K562 (cell line): ENCODE measurements at regions not wholly inside any gene's neighbourhood (a gene's known extent, or its start where the extent isn't known, plus 50 kb on each side); places are given as distances from the start of the nearest gene placed in this dataset.
"Not testable (repeated sequence)": the region's sequence is repeated elsewhere in the genome, so short reads cannot be mapped to it uniquely, and the experiment has no call there.

Experiments
- ATAC-seq: fragments of 200-7000 bp; cut with Tn5 transposase; 3 replicates; pipeline ENCODE4 v1.9.1; 2020; ENCODE audit warnings: moderate library complexity
- BruUV-seq: library from RNA; stranded (reverse); fragments of 400-500 nt; replicated peaks from 2 replicates; lab custom pipeline; 2021; lab: Mats Ljungman, UMichigan
- CTCF ChIA-PET: fragments of 300-600 bp; formaldehyde crosslinking; extraction: SDS; loops from one replicate; lab custom pipeline; 2021; ENCODE audit warnings: low intra/inter-chr PET ratio; lab: Yijun Ruan, JAX
- POLR2A ChIA-PET: fragments of 300-600, 350-650 bp; sonication (Branson Sonifier 250); formaldehyde crosslinking; extraction: SDS; loops from one replicate; lab custom pipeline; 2021; ENCODE audit warnings: antibody characterized with exemption, inconsistent platforms; lab: Yijun Ruan, JAX
- DNase-seq, 4 experiments: peaks; one replicate each; pipeline versions ENCODE4 v3.0.0 to v3.0.0-alpha.2; 2011 to 2018; ENCODE audit warnings: low spot score in 3 of 4, mixed read lengths in 3 of 4; ENCODE audit errors: extremely low read depth in 1 of 4
- FAIRE-seq: peaks from 2 replicates; lab custom pipeline; 2011; peaks lifted over from hg19 to GRCh38; lab: Jason Lieb, UNC
- H2AFZ ChIP-seq: 2 replicates; pipeline ENCODE4 v1.6.0; 2011; ENCODE audit warnings: low read depth, low read length, control low read depth, inconsistent platforms
- H3K27ac ChIP-seq: fragments of 200-600 bp; 3 replicates; pipeline ENCODE4 v1.8.0; 2011; ENCODE audit warnings: low read depth, mild to moderate bottlenecking, control low read depth, inconsistent platforms, low read length, moderate library complexity, mixed read lengths; ENCODE audit errors: extremely low read depth
- H3K27me3 ChIP-seq, 2 experiments: fragments of 300-600 bp in 1 of 2; 2 replicates in 1 of 2; 3 replicates in 1 of 2; pipeline versions ENCODE4 v1.6.0 to v1.8.0; 2011; ENCODE audit warnings: inconsistent platforms in 2 of 2, low read length in 2 of 2, mild to moderate bottlenecking in 1 of 2, mixed read lengths in 1 of 2, moderate library complexity in 1 of 2; ENCODE audit not compliant: control insufficient read depth in 2 of 2, insufficient read depth in 2 of 2
- H3K36me3 ChIP-seq: fragments of 300-600 bp; 3 replicates; pipeline ENCODE4 v1.8.0; 2011; ENCODE audit warnings: mild to moderate bottlenecking, low read length, inconsistent platforms; ENCODE audit not compliant: control insufficient read depth, insufficient read depth
- H3K4me1 ChIP-seq, 2 experiments: fragments of 200-600 bp in 1 of 2; replicated peaks in 1 of 2; 2 replicates in 1 of 2; 3 replicates in 1 of 2; pipeline versions ENCODE4 v1.5.1 to v1.8.0; 2011; ENCODE audit warnings: inconsistent platforms in 2 of 2, low read length in 2 of 2, mild to moderate bottlenecking in 1 of 2, mixed read lengths in 1 of 2, moderate library complexity in 1 of 2; ENCODE audit not compliant: control insufficient read depth in 2 of 2, insufficient read depth in 2 of 2
- H3K4me2 ChIP-seq: 2 replicates; pipeline ENCODE4 v1.6.1; 2011; ENCODE audit warnings: low read length, control low read depth, inconsistent platforms, mixed read lengths; ENCODE audit not compliant: insufficient read depth
- H3K4me3 ChIP-seq: fragments of 200-600 bp; sonication (generic), shearing (Covaris generic); 2 replicates; pipeline ENCODE4 v1.5.1; 2016; ENCODE audit warnings: control low read depth, inconsistent platforms
- H3K79me2 ChIP-seq: fragments of 200-600 bp; 3 replicates; pipeline ENCODE4 v1.8.0; 2011; ENCODE audit warnings: low read length, inconsistent platforms; ENCODE audit not compliant: control insufficient read depth, insufficient read depth
- H3K9ac ChIP-seq, 2 experiments: 2 replicates each; pipeline versions ENCODE4 v1.6.0 to v1.6.1; 2011; ENCODE audit warnings: low read depth in 2 of 2, low read length in 2 of 2, control low read depth in 1 of 2, inconsistent platforms in 1 of 2, mild to moderate bottlenecking in 1 of 2, mixed read lengths in 1 of 2; ENCODE audit not compliant: insufficient read depth in 1 of 2
- H3K9me1 ChIP-seq: one replicate; pipeline ENCODE4 v1.6.0; 2011; ENCODE audit warnings: inconsistent platforms, mild to moderate bottlenecking, low read length, moderate library complexity; ENCODE audit not compliant: control insufficient read depth, insufficient read depth
- H3K9me3 ChIP-seq: replicated peaks from 2 replicates; pipeline ENCODE4 v1.5.1; 2011; ENCODE audit warnings: low read depth, low read length, inconsistent platforms; ENCODE audit not compliant: control insufficient read depth, insufficient read depth
- H4K20me1 ChIP-seq: replicated peaks from 2 replicates; pipeline ENCODE4 v1.6.1; 2011; ENCODE audit warnings: low read length, inconsistent platforms, mixed read lengths; ENCODE audit not compliant: control insufficient read depth, insufficient read depth
- CXXC5 ChIP-seq: fragments of 250-450 bp; sonication (Bioruptor Pico); IDR thresholded peaks from 2 replicates; pipeline ENCODE4 v1.8.0; 2022; ENCODE audit warnings: inconsistent platforms, mild to moderate bottlenecking, moderate library complexity
- E2F6 ChIP-seq, 2 experiments: IDR thresholded peaks; 2 replicates each; pipeline ENCODE4 v1.6.1; 2011; ENCODE audit warnings: borderline replicate concordance in 1 of 2, control low read depth in 1 of 2, low read depth in 1 of 2, low read length in 1 of 2, mild to moderate bottlenecking in 1 of 2, mixed read lengths in 1 of 2, moderate library complexity in 1 of 2; ENCODE audit not compliant: insufficient read depth in 1 of 2, insufficient read length in 1 of 2, poor library complexity in 1 of 2, severe bottlenecking in 1 of 2; ENCODE audit errors: extremely low read depth in 1 of 2
- EP300 ChIP-seq: IDR thresholded peaks from 2 replicates; pipeline ENCODE4 v1.6.1; 2012; ENCODE audit warnings: low read length, improper control_type of control experiment
- HNRNPLL ChIP-seq: fragments of 200-400 bp; formaldehyde crosslinking; IDR thresholded peaks from 2 replicates; pipeline ENCODE4 v1.6.1; 2017; ENCODE audit warnings: low read length, low read depth, mild to moderate bottlenecking; ENCODE audit not compliant: poor library complexity, severe bottlenecking
- KLF16 ChIP-seq: IDR thresholded peaks from 2 replicates; pipeline ENCODE4 v1.6.1; 2016; ENCODE audit warnings: antibody characterized with exemption
- L3MBTL2 ChIP-seq: fragments of 450-650 bp; IDR thresholded peaks from 2 replicates; pipeline ENCODE4 v1.6.1; 2016; ENCODE audit warnings: mild to moderate bottlenecking, moderate library complexity
- NRF1 ChIP-seq, 2 experiments: fragments of 450-650 bp; IDR thresholded peaks in 1 of 2; conservative IDR thresholded peaks in 1 of 2; 2 replicates each; pipeline ENCODE4 v1.6.1; 2014; ENCODE audit warnings: mild to moderate bottlenecking in 2 of 2
- POLR2G ChIP-seq: fragments of 200-400 bp; formaldehyde crosslinking; IDR thresholded peaks from 2 replicates; pipeline ENCODE4 v1.6.1; 2017; ENCODE audit warnings: low read depth, mild to moderate bottlenecking, antibody characterized with exemption, low read length, moderate library complexity
- RBBP5 ChIP-seq: fragments of 200-600 bp; sonication (generic); IDR thresholded peaks from 2 replicates; pipeline ENCODE4 v1.6.1; 2012; ENCODE audit warnings: borderline replicate concordance, mild to moderate bottlenecking, low read length, control low read depth, inconsistent platforms; ENCODE audit not compliant: insufficient read depth, poor library complexity, severe bottlenecking
- RBFOX2 ChIP-seq: fragments of 200-400 bp; formaldehyde crosslinking; IDR thresholded peaks from 2 replicates; pipeline ENCODE4 v1.6.1; 2017; ENCODE audit warnings: low read depth, mild to moderate bottlenecking, low read length, moderate library complexity
- RCOR1 ChIP-seq, 2 experiments: IDR thresholded peaks; 2 replicates each; pipeline ENCODE4 v1.6.1; 2012; ENCODE audit warnings: low read depth in 2 of 2, low read length in 2 of 2, borderline replicate concordance in 1 of 2, improper control_type of control experiment in 1 of 2
- RNF2 ChIP-seq: sonication (generic); IDR thresholded peaks from 2 replicates; pipeline ENCODE4 v1.6.1; 2016
- ZBTB7A ChIP-seq: IDR thresholded peaks from 2 replicates; pipeline ENCODE4 v1.6.1; 2011; ENCODE audit warnings: low read depth, mild to moderate bottlenecking, low read length, moderate library complexity, borderline replicate concordance; ENCODE audit not compliant: control insufficient read depth
- ZNF197 ChIP-seq: fragments of 200-800 bp; sonication (Bioruptor generic); IDR thresholded peaks from 2 replicates; pipeline ENCODE4 v1.6.1; 2016; ENCODE audit warnings: low read depth, missing genetic modification characterization, missing compliant biosample characterization
- WGBS: fragments of 100-300 bp; shearing (Covaris generic); methylation state at CpG from one replicate; pipeline ENCODE4 v1.1.6; 2016; ENCODE audit warnings: low coverage, mixed read lengths; ENCODE audit not compliant: insufficient coverage; ENCODE audit errors: missing lambda C conversion rate; 5-methylcytosine and 5-hydroxymethylcytosine counted together
- in situ Hi-C: fragments of 300-500 bp; cut with MboI; formaldehyde crosslinking; loops from 4 replicates; pipeline ENCODE4 v1.15.0; 2018; ENCODE audit warnings: inconsistent platforms, mixed read lengths
- intact Hi-C: fragments of 100-400 bp; cut with micrococcal nuclease; formaldehyde crosslinking; loops from 2 replicates; pipeline ENCODE4 v1.14.2; 2022
- TF ChIP-seq, protein P1 (sequence below): fragments of 450-650 bp; IDR thresholded peaks from 2 replicates; pipeline ENCODE4 v1.6.1; 2017; ENCODE audit warnings: antibody characterized with exemption, mild to moderate bottlenecking

DNA sequence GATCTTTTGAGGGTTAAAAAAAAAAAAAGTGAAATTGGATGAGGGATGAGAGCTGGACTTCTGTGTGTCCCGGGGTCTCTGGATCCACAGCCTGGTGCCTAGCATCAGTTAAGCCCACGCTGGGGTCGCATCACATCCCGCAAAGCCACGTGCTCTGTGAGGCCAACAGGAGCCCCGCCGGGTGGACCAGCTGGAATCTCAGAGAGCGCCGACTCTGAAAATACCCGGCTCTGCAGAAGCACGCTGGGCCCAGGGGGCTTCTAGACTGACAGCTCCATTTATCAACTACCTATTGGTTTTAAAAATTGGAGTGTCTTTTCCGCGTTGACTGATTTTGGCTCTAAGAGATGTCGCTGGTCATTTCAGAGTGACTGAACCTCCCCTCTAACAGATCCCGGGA, 164.1 kb upstream of the PLGLB2 start (continued):
- TF ChIP-seq, protein P1, sequence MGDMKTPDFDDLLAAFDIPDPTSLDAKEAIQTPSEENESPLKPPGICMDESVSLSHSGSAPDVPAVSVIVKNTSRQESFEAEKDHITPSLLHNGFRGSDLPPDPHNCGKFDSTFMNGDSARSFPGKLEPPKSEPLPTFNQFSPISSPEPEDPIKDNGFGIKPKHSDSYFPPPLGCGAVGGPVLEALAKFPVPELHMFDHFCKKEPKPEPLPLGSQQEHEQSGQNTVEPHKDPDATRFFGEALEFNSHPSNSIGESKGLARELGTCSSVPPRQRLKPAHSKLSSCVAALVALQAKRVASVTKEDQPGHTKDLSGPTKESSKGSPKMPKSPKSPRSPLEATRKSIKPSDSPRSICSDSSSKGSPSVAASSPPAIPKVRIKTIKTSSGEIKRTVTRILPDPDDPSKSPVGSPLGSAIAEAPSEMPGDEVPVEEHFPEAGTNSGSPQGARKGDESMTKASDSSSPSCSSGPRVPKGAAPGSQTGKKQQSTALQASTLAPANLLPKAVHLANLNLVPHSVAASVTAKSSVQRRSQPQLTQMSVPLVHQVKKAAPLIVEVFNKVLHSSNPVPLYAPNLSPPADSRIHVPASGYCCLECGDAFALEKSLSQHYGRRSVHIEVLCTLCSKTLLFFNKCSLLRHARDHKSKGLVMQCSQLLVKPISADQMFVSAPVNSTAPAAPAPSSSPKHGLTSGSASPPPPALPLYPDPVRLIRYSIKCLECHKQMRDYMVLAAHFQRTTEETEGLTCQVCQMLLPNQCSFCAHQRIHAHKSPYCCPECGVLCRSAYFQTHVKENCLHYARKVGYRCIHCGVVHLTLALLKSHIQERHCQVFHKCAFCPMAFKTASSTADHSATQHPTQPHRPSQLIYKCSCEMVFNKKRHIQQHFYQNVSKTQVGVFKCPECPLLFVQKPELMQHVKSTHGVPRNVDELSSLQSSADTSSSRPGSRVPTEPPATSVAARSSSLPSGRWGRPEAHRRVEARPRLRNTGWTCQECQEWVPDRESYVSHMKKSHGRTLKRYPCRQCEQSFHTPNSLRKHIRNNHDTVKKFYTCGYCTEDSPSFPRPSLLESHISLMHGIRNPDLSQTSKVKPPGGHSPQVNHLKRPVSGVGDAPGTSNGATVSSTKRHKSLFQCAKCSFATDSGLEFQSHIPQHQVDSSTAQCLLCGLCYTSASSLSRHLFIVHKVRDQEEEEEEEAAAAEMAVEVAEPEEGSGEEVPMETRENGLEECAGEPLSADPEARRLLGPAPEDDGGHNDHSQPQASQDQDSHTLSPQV: peak; percentile 40

DNA sequence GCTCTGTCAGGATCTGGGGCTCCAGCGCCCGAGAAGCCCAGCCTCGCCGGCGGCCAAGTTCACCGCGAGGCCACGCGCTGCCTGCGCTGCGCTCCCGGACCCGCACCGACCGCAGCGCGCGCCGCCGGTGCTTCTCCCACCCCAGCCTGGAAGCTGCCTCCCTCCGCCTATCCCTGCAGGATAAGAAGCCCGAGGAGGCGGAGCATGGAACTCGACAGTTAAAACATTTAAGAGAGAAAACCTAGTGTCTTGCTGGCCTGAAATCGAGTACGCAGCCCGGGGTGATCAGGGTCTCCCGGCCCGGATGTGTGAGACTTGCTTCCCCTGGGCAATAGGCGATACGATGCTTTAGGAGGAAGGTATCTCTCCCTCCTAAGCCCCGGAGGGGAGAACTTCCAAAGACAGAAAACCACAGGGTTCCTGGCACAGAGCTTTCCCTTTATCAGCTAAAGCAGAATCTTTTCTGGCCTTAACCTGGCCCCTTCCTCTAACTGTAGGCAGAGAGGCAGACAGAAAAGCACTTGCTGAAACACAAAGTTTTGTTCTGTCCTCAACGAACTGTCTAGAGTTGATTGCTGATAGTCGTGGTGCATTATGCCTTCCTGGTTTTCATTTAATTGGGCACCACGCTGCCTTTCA, 163.5 kb upstream of the PLGLB2 start:
- POLR2A ChIA-PET, H2AFZ ChIP-seq, H3K79me2 ChIP-seq, H3K27me3 ChIP-seq, H3K4me1 ChIP-seq, H3K9me3 ChIP-seq, H4K20me1 ChIP-seq, CTCF ChIA-PET, H3K36me3 ChIP-seq, H3K4me3 ChIP-seq, in situ Hi-C loops: not testable (repeated sequence)
- DNase-seq (peak; percentile 24 to 72 (median 32)), ATAC-seq (peak; percentile 90), FAIRE-seq (peak; percentile 92)
- peak overlapping the region; percentile 35 to 77; a peak in 2 of 4 replicates for H3K9ac ChIP-seq
- H3K4me2 ChIP-seq: peak overlapping the region; percentile 46
- TSS peak; percentile 50 for BruUV-seq
- peak overlapping the region; percentile 76 for H3K27ac ChIP-seq
- WGBS: under 1% methylated on average over 25 of the region's 35 CpGs
- TF ChIP-seq CXXC5 (CRISPR knock-in tag) (peak; percentile 58), L3MBTL2 (peak; percentile 35), KLF16 (0 out of 2 replicates have a peak, but pooled peaks have one; percentile 13), ZNF197 (0 out of 2 replicates have a peak, but pooled peaks have one; percentile 35), POLR2G (peak; percentile 60), E2F6 (IDR thresholded peaks at IDR 0.05; ENCODE audit: borderline replicate concordance in 1 of 2, extremely low read depth in 1 of 2, insufficient read depth in 1 of 2, insufficient read length in 1 of 2, low read depth in 1 of 2, low read length in 1 of 2, poor library complexity in 1 of 2, severe bottlenecking in 1 of 2) (peak in 1 of 2 experiments; percentile 72), RCOR1 (IDR thresholded peaks at IDR 0.05; ENCODE audit: borderline replicate concordance in 1 of 2, low read depth in 2 of 2, low read length in 2 of 2) (0 out of 4 replicates have a peak, but pooled peaks of 1 of the 2 experiments have one; percentile 43), ZBTB7A (peak; percentile 19; the same call in 1 of the 2 replicates), RBBP5 (peak; percentile 29), HNRNPLL (peak; percentile 43), RBFOX2 (peak; percentile 63), RNF2 (peak; percentile 84; the same call in 1 of the 2 replicates), NRF1 (conservative IDR thresholded peaks at IDR 0.05 in 1 of 2, IDR thresholded peaks at IDR 0.05 in 1 of 2) (peak in 1 of 2 experiments; percentile 16; a peak in 2 of 4 replicates), EP300 (peak; percentile 54; the same call in 1 of the 2 replicates)
- TF ChIP-seq, all 486 proteins: peak for 14; not testable (repeated sequence) for 472
- H3K9me1 ChIP-seq, intact Hi-C loops: not testable (repeated sequence)
